OCI-M1 (cell line): ENCODE measurements at regions not wholly inside any gene's neighbourhood (a gene's known extent, or its start where the extent isn't known, plus 50 kb on each side); places are given as distances from the start of the nearest gene placed in this dataset.

ENCODE experiments used
- DNase-seq: peaks from one replicate; lab custom pipeline; 2025; lab: John Stamatoyannopoulos, UW

- DNase-seq, result no peak
Observed at GRCh38 chr6:105649192-105649591, 246.3 kb upstream of the PREP start.

- DNase-seq, result no peak
Observed at GRCh38 chr6:105648276-105648675, 245.4 kb upstream of the PREP start.

- DNase-seq, result no peak
Observed at GRCh38 chr6:105646391-105646867, 243.5 kb upstream of the PREP start.

- no peak for DNase-seq
Observed at GRCh38 chr6:105645958-105646357, 243.1 kb upstream of the PREP start.

- DNase-seq, result no peak
Observed at GRCh38 chr6:105645156-105645555, 242.3 kb upstream of the PREP start.

GRCh38 chr6:105644691-105645090 lies 241.8 kb upstream of the PREP start:
- no peak for DNase-seq

- no peak for DNase-seq
Observed at GRCh38 chr6:105644073-105644489, 241.2 kb upstream of the PREP start.

- DNase-seq, result no peak
Observed at GRCh38 chr6:105642708-105643107, 239.8 kb upstream of the PREP start.

- no peak for DNase-seq
Observed at GRCh38 chr6:105641504-105641903, 238.6 kb upstream of the PREP start.

- DNase-seq, result no peak
Observed at GRCh38 chr6:105639124-105639523, 236.2 kb upstream of the PREP start.

- DNase-seq, result no peak
Observed at GRCh38 chr6:105633814-105634213, 230.9 kb upstream of the PREP start.

GRCh38 chr6:105628156-105628860 lies 225.4 kb upstream of the PREP start:
- DNase-seq, result no peak

- no peak for DNase-seq
Observed at GRCh38 chr6:105626295-105627158, 223.6 kb upstream of the PREP start.

- peak; percentile 39 for DNase-seq
Observed at GRCh38 chr6:105624021-105624420, 221.1 kb upstream of the PREP start.

GRCh38 chr6:105622226-105622625 lies 219.3 kb upstream of the PREP start:
- DNase-seq, result no peak

- no peak for DNase-seq
Observed at GRCh38 chr6:105621564-105622175, 218.8 kb upstream of the PREP start.

GRCh38 chr6:105620878-105621277 lies 218.0 kb upstream of the PREP start:
- DNase-seq, result no peak

- DNase-seq, result no peak
Observed at GRCh38 chr6:105619971-105620741, 217.3 kb upstream of the PREP start.

GRCh38 chr6:105618247-105618646 lies 215.4 kb upstream of the PREP start:
- DNase-seq, result no peak

- DNase-seq, result no peak
Observed at GRCh38 chr6:105616521-105616920, 213.6 kb upstream of the PREP start.

GRCh38 chr6:105611606-105612005 lies 208.7 kb upstream of the PREP start:
- DNase-seq, result peak; percentile 18
